Pancreas (tissue), 10 donors: ENCODE measurements at regions not wholly inside any gene's neighbourhood (a gene's known extent, or its start where the extent isn't known, plus 50 kb on each side); places are given as distances from the start of the nearest gene placed in this dataset.

ENCODE experiments used
- ATAC-seq, 4 donors: fragments of 200-7000 bp; cut with Tn5 transposase; one replicate each; pipeline versions ENCODE4 v1.8.0 to v1.9.1; 2020; ENCODE audit warnings: mild to moderate bottlenecking in 4 of 4, moderate library complexity in 4 of 4
- DNase-seq, 6 donors: peaks; one replicate each; pipeline ENCODE4 v3.0.0-alpha.2; 2020
- FAIRE-seq: peaks from 2 replicates; lab custom pipeline; 2012; peaks lifted over from hg19 to GRCh38; lab: Jason Lieb, UNC
- H3K27ac ChIP-seq, 4 donors: fragments of 200-600 bp; sonication (generic); 1 replicate in 3 of 4; 2 replicates in 1 of 4; pipeline versions ENCODE4 v1.5.0 to v1.8.0; 2020
- H3K27me3 ChIP-seq, 4 donors: fragments of 200-600 bp; one replicate each; pipeline ENCODE4 v1.8.0; 2021
- H3K36me3 ChIP-seq, 3 donors: fragments of 200-600 bp; sonication (generic) in 1 of 3; one replicate each; pipeline versions ENCODE4 v1.5.0 to v1.8.0; 2020 to 2021
- H3K4me1 ChIP-seq, 3 donors: fragments of 200-600 bp; one replicate each; pipeline ENCODE4 v1.8.0; 2021
- H3K4me3 ChIP-seq, 4 donors: fragments of 200-600 bp; sonication (generic) in 2 of 4; one replicate each; pipeline versions ENCODE4 v1.5.0 to v1.8.0; 2020 to 2021
- H3K9me3 ChIP-seq, 4 donors: fragments of 200-600 bp; one replicate each; pipeline ENCODE4 v1.8.0; 2021
- CTCF ChIP-seq, 4 donors: fragments of 200-600 bp; sonication (generic) in 3 of 4; IDR thresholded peaks; one replicate each; pipeline versions ENCODE4 v1.5.0 to v1.8.0; 2021; ENCODE audit warnings: antibody characterized with exemption in 4 of 4
- WGBS, 2 donors: extraction: QIAGEN DNeasy Blood & Tissue Kit; methylation state at CpG; one replicate each; pipeline ENCODE4 v1.1.7; 2013; 5-methylcytosine and 5-hydroxymethylcytosine counted together
- intact Hi-C, 3 donors: fragments of 100-400 bp; cut with DNase I; formaldehyde crosslinking; loops; one replicate each; pipeline versions ENCODE4 v1.11.1 to v1.14.2; 2022
- donor health status: healthy with polysubstance abuse.
- donor health status: DM: no; HTN: no; CAD: no; lungs with moderate emphysema.
- donor health status: DM: no; HTN: no; CAD: no.
- donor health status: control.
- donor health status: control.
- donor health status: Bipolar disorder and iron deficiency.
- donor health status: DM: yes; HTN: yes; CAD: no.
- donor health status: DM: no; HTN: no; CAD: no.
- donor health status: DM: no; HTN: no; CAD: no.
- donor health status: DM: yes; HTN: yes; CAD: no.

- H3K36me3 ChIP-seq: no peaks in the 10 kb centered on the region
- ATAC-seq (no peak), DNase-seq (no peak), FAIRE-seq (no peak)
- H3K4me1 ChIP-seq: no peaks in the 10 kb centered on the region
- no peaks in the 10 kb centered on the region for H3K27me3 ChIP-seq
- no peaks in the 10 kb centered on the region for H3K9me3 ChIP-seq
- H3K4me3 ChIP-seq: no peak overlapping the region
- no peak overlapping the region for H3K27ac ChIP-seq
- intact Hi-C loops: no loop called here
- WGBS, 2 donors: 82 to 96% methylated on average over 2 of the region's 2 CpGs
- no peak for TF ChIP-seq CTCF (IDR thresholded peaks at IDR 0.05)
These were observed 1104.8 kb upstream of the C9orf72 start for GRCh38 chr9:28678097-28678496.

GRCh38 chr9:28688172-28688571 is 1114.9 kb upstream of the C9orf72 start:
- H3K36me3 ChIP-seq: no peaks in the 10 kb centered on the region
- no peaks in the 10 kb centered on the region for H3K27me3 ChIP-seq
- FAIRE-seq (no peak), DNase-seq (no peak), ATAC-seq (no peak)
- H3K4me1 ChIP-seq: no peaks in the 10 kb centered on the region
- intact Hi-C loops: no loop called here
- H3K9me3 ChIP-seq: no peaks in the 10 kb centered on the region
- H3K4me3 ChIP-seq: no peak overlapping the region
- WGBS, 2 donors: 13 to 27% methylated on average over 1 of the region's 1 CpG
- H3K27ac ChIP-seq: no peak overlapping the region
- TF ChIP-seq CTCF (IDR thresholded peaks at IDR 0.05): no peak

GRCh38 chr9:28692012-28692411 is 1118.7 kb upstream of the C9orf72 start:
- no peaks in the 10 kb centered on the region for H3K36me3 ChIP-seq
- 68 to 85% methylated on average over 8 of the region's 8 CpGs for WGBS, 2 donors
- no peaks in the 10 kb centered on the region for H3K9me3 ChIP-seq
- no peaks in the 10 kb centered on the region for H3K27me3 ChIP-seq
- H3K27ac ChIP-seq: no peak overlapping the region
- no peak for FAIRE-seq
- DNase-seq: no peak
- no peaks in the 10 kb centered on the region for H3K4me1 ChIP-seq
- no peak for TF ChIP-seq CTCF (IDR thresholded peaks at IDR 0.05)
- intact Hi-C loops: no loop called here
- no peak for ATAC-seq
- H3K4me3 ChIP-seq: no peak overlapping the region

- FAIRE-seq (no peak), DNase-seq (no peak), ATAC-seq (no peak)
- Histone ChIP-seq H3K9me3 (no peaks in the 10 kb centered on the region), H3K4me1 (no peaks in the 10 kb centered on the region), H3K27me3 (no peaks in the 10 kb centered on the region), H3K4me3 (no peak overlapping the region), H3K36me3 (no peaks in the 10 kb centered on the region), H3K27ac (no peak overlapping the region)
- TF ChIP-seq CTCF (IDR thresholded peaks at IDR 0.05): no peak
- intact Hi-C loops: no loop called here
- 26 to 33% methylated on average over 2 of the region's 2 CpGs for whole genome bisulfite sequencing, 2 donors
These were observed 1123.7 kb upstream of the C9orf72 start for GRCh38 chr9:28696960-28697359.

GRCh38 chr9:28699632-28700031 is 1126.4 kb upstream of the C9orf72 start:
- 60 to 69% methylated on average over 6 of the region's 6 CpGs for WGBS, 2 donors
- Histone ChIP-seq H3K9me3 (no peaks in the 10 kb centered on the region), H3K4me1 (no peaks in the 10 kb centered on the region), H3K27me3 (no peaks in the 10 kb centered on the region), H3K36me3 (no peaks in the 10 kb centered on the region), H3K4me3 (no peak overlapping the region), H3K27ac (no peak overlapping the region)
- intact Hi-C loops: no loop called here
- TF ChIP-seq CTCF (IDR thresholded peaks at IDR 0.05): no peak
- ATAC-seq (no peak), DNase-seq (no peak), FAIRE-seq (no peak)
